HEK293 (cell line): ENCODE measurements at regions not wholly inside any gene's neighbourhood (a gene's known extent, or its start where the extent isn't known, plus 50 kb on each side); places are given as distances from the start of the nearest gene placed in this dataset.

Source experiments
- CTCF ChIA-PET: fragments of 350-600 bp; formaldehyde crosslinking; extraction: SDS; loops from one replicate; lab custom pipeline; 2021; ENCODE audit warnings: antibody characterized with exemption; lab: Yijun Ruan, JAX
- POLR2A ChIA-PET: fragments of 300-600 bp; formaldehyde crosslinking; extraction: SDS; loops from one replicate; lab custom pipeline; 2020; ENCODE audit warnings: antibody characterized with exemption, inconsistent platforms; lab: Yijun Ruan, JAX
- H3K27ac ChIP-seq: fragments of 200-500 bp; sonication (Bioruptor generic); 2 replicates; pipeline ENCODE4 v1.5.1; 2014; ENCODE audit warnings: low read depth, low read length, control low read depth, inconsistent platforms; ENCODE audit errors: extremely low read depth
- H3K36me3 ChIP-seq, 2 experiments: fragments of 200-500 bp in 1 of 2; sonication (Bioruptor generic) in 1 of 2; 1 replicate in 1 of 2; 2 replicates in 1 of 2; pipeline ENCODE4 v1.5.1; 2014 to 2017; ENCODE audit warnings: inconsistent platforms in 2 of 2, low read length in 2 of 2; ENCODE audit not compliant: control insufficient read depth in 2 of 2, insufficient read depth in 1 of 2
- H3K4me1 ChIP-seq: fragments of 200-500 bp; sonication (Bioruptor generic); 2 replicates; pipeline ENCODE4 v1.5.1; 2014; ENCODE audit warnings: mild to moderate bottlenecking, low read length, inconsistent platforms; ENCODE audit not compliant: control insufficient read depth, insufficient read depth
- H3K4me3 ChIP-seq: 2 replicates; pipeline ENCODE4 v1.5.1; 2011; ENCODE audit warnings: low read depth, mild to moderate bottlenecking, control low read depth, low read length, moderate library complexity
- H3K9me3 ChIP-seq: fragments of 200-500 bp; sonication (Bioruptor generic); 2 replicates; pipeline ENCODE4 v1.5.1; 2014; ENCODE audit warnings: low read depth, low read length, inconsistent platforms; ENCODE audit not compliant: control insufficient read depth, insufficient read depth
- EGR2 ChIP-seq: fragments of 450-650 bp; formaldehyde crosslinking; IDR thresholded peaks from 2 replicates; pipeline ENCODE4 v1.5.1; 2016; ENCODE audit warnings: low read depth, missing biosample characterization, missing genetic modification characterization
- GLI4 ChIP-seq: fragments of 450-650 bp; formaldehyde crosslinking; IDR thresholded peaks from 2 replicates; pipeline ENCODE4 v1.5.1; 2016; ENCODE audit warnings: missing biosample characterization, missing genetic modification characterization
- MEIS1 ChIP-seq: sonication (generic); formaldehyde crosslinking; IDR thresholded peaks from 2 replicates; pipeline ENCODE4 v1.8.1; 2022; ENCODE audit warnings: missing genetic modification reagents, mild to moderate bottlenecking, borderline replicate concordance
- PBX3 ChIP-seq: sonication (generic); formaldehyde crosslinking; IDR thresholded peaks from 2 replicates; pipeline ENCODE4 v1.8.1; 2022; ENCODE audit warnings: mild to moderate bottlenecking, moderate library complexity, missing genetic modification reagents
- PRDM10 ChIP-seq: fragments of 450-650 bp; formaldehyde crosslinking; IDR thresholded peaks from 2 replicates; pipeline ENCODE4 v1.5.1; 2016; ENCODE audit warnings: missing biosample characterization, missing genetic modification characterization
- PRDM6 ChIP-seq: fragments of 450-650 bp; formaldehyde crosslinking; IDR thresholded peaks from 2 replicates; pipeline ENCODE4 v1.5.1; 2017; ENCODE audit warnings: missing biosample characterization, missing genetic modification characterization
- SCRT1 ChIP-seq: fragments of 450-650 bp; formaldehyde crosslinking; IDR thresholded peaks from 2 replicates; pipeline ENCODE4 v1.5.1; 2016; ENCODE audit warnings: missing biosample characterization, missing genetic modification characterization, borderline replicate concordance
- WT1 ChIP-seq: fragments of 450-650 bp; formaldehyde crosslinking; IDR thresholded peaks from 2 replicates; pipeline ENCODE4 v1.5.1; 2016; ENCODE audit warnings: missing biosample characterization, missing genetic modification characterization
- ZBTB1 ChIP-seq: fragments of 450-650 bp; formaldehyde crosslinking; IDR thresholded peaks from 2 replicates; pipeline ENCODE4 v1.5.1; 2016; ENCODE audit warnings: missing biosample characterization, missing genetic modification characterization
- ZFHX2 ChIP-seq: fragments of 450-650 bp; formaldehyde crosslinking; conservative IDR thresholded peaks from 2 replicates; pipeline ENCODE4 v1.5.1; 2016; ENCODE audit warnings: missing biosample characterization, missing genetic modification characterization
- ZNF121 ChIP-seq: fragments of 450-650 bp; formaldehyde crosslinking; IDR thresholded peaks from 2 replicates; pipeline ENCODE4 v1.5.1; 2016; ENCODE audit warnings: missing biosample characterization, missing genetic modification characterization
- ZNF239 ChIP-seq: fragments of 450-650 bp; formaldehyde crosslinking; IDR thresholded peaks from 2 replicates; pipeline ENCODE4 v1.5.1; 2016; ENCODE audit warnings: missing biosample characterization, missing genetic modification characterization
- ZNF302 ChIP-seq: fragments of 450-650 bp; formaldehyde crosslinking; IDR thresholded peaks from 2 replicates; pipeline ENCODE4 v1.5.1; 2016; ENCODE audit warnings: missing biosample characterization, missing genetic modification characterization, low read depth
- ZNF324 ChIP-seq: fragments of 450-650 bp; formaldehyde crosslinking; IDR thresholded peaks from 2 replicates; pipeline ENCODE4 v1.5.1; 2016; ENCODE audit warnings: missing biosample characterization, missing genetic modification characterization
- ZNF433 ChIP-seq: fragments of 450-650 bp; formaldehyde crosslinking; IDR thresholded peaks from 2 replicates; pipeline ENCODE4 v1.5.1; 2016; ENCODE audit warnings: missing biosample characterization, missing genetic modification characterization, low read depth
- ZNF513 ChIP-seq: fragments of 450-650 bp; IDR thresholded peaks from 2 replicates; pipeline ENCODE4 v1.5.1; 2018; ENCODE audit warnings: missing biosample characterization, missing genetic modification characterization
- ZNF544 ChIP-seq: fragments of 450-650 bp; formaldehyde crosslinking; IDR thresholded peaks from 2 replicates; pipeline ENCODE4 v1.5.0; 2017; ENCODE audit warnings: missing biosample characterization, missing genetic modification characterization
- ZNF561 ChIP-seq: fragments of 450-650 bp; IDR thresholded peaks from 2 replicates; pipeline ENCODE4 v1.5.1; 2018; ENCODE audit warnings: missing biosample characterization, missing genetic modification characterization, borderline replicate concordance
- ZNF580 ChIP-seq: fragments of 450-650 bp; formaldehyde crosslinking; IDR thresholded peaks from 2 replicates; pipeline ENCODE4 v1.5.1; 2016; ENCODE audit warnings: missing biosample characterization, missing genetic modification characterization
- ZNF623 ChIP-seq: fragments of 450-650 bp; formaldehyde crosslinking; IDR thresholded peaks from 2 replicates; pipeline ENCODE4 v1.5.1; 2016; ENCODE audit warnings: missing biosample characterization, missing genetic modification characterization
- ZNF830 ChIP-seq: fragments of 450-650 bp; IDR thresholded peaks from 2 replicates; pipeline ENCODE4 v1.5.0; 2018; ENCODE audit warnings: missing biosample characterization, missing genetic modification characterization, low read depth, mild to moderate bottlenecking, moderate library complexity
- ZXDB ChIP-seq: fragments of 450-650 bp; formaldehyde crosslinking; IDR thresholded peaks from 2 replicates; pipeline ENCODE4 v1.5.1; 2016; ENCODE audit warnings: missing biosample characterization, missing genetic modification characterization

- CTCF ChIA-PET: no interaction called here
- Histone ChIP-seq H3K4me1 (no peaks in the 10 kb centered on the region), H3K4me3 (no peak overlapping the region), H3K36me3 (no peaks in the 10 kb centered on the region)
- TF ChIP-seq PBX3: no peak
- TF ChIP-seq EGR2 (tag by site-specific recombination): no peak
- no peak for TF ChIP-seq ZNF830 (tag by site-specific recombination)
- no peak for TF ChIP-seq ZNF580 (tag by site-specific recombination)
- no peak for TF ChIP-seq ZNF433 (tag by site-specific recombination)
- TF ChIP-seq, all 188 proteins: peak for 0
- H3K9me3 ChIP-seq: no peaks in the 10 kb centered on the region
- H3K27ac ChIP-seq: no peak overlapping the region
- POLR2A ChIA-PET: no interaction called here
Measured at GRCh38 chr3:103372031-103372430, 937.2 kb downstream of the ZPLD1 start.

GRCh38 chr3:103380391-103380790, 945.6 kb downstream of the ZPLD1 start:
- Histone ChIP-seq H3K36me3 (no peaks in the 10 kb centered on the region), H3K4me1 (no peaks in the 10 kb centered on the region), H3K9me3 (no peaks in the 10 kb centered on the region), H3K27ac (no peak overlapping the region), H3K4me3 (no peak overlapping the region)
- TF ChIP-seq ZNF623 (no peak), PRDM10 (0 out of 2 replicates have a peak, but pooled peaks have one; percentile 27), ZFHX2 (no peak), MEIS1 (CRISPR knock-in tag) (no peak), ZNF561 (tag by site-specific recombination) (no peak), ZNF239 (tag by site-specific recombination) (no peak), ZNF121 (tag by site-specific recombination) (no peak)
- TF ChIP-seq, all 188 proteins: peak for 1
- ChIA-PET CTCF (no interaction called here), POLR2A (no interaction called here)

GRCh38 chr3:103381296-103382079, 946.7 kb downstream of the ZPLD1 start:
- CTCF ChIA-PET: interaction anchor here (0.6 kb wide), 1 partner anchor 105 kb away, joined by 3 read pairs; no protein-coding TSS in a partner anchor
- POLR2A ChIA-PET: no interaction called here
- H3K27ac ChIP-seq: no peak overlapping the region
- TF ChIP-seq ZNF324 (tag by site-specific recombination) (no peak), PRDM6 (tag by site-specific recombination) (no peak), ZNF544 (tag by site-specific recombination) (no peak), ZXDB (no peak), ZNF302 (tag by site-specific recombination) (no peak), ZNF513 (tag by site-specific recombination) (no peak), WT1 (tag by site-specific recombination) (no peak), GLI4 (no peak), EGR2 (tag by site-specific recombination) (no peak), ZBTB1 (tag by site-specific recombination) (no peak), SCRT1 (tag by site-specific recombination) (no peak)

More at GRCh38 chr3:103381296-103382079, 946.7 kb downstream of the ZPLD1 start:
- H3K4me3 ChIP-seq: no peak overlapping the region
- H3K9me3 ChIP-seq: no peaks in the 10 kb centered on the region
- H3K4me1 ChIP-seq: no peaks in the 10 kb centered on the region
- H3K36me3 ChIP-seq: no peaks in the 10 kb centered on the region
